ENCODE measurements at regions not wholly inside any gene's neighbourhood (a gene's known extent, or its start where the extent isn't known, plus 50 kb on each side); places are given as distances from the start of the nearest gene placed in this dataset.

DNA sequence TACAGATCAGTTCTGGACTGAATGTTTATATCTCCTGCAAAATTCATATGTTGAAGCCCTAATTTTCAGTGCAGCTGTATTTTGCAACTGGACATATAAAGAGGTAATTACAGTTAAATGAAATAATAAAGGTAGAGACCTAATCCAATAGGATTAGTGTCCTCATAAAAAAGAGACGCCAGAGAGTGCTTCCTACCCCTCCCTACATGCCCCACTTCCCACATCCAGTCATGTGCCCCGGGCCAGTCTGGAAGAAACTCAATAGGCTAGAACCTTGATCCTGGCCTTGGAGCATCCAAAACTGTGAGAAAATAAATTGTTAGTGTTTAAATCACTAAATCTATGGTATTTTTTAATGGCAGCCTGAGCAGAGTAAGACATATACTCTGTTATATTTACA is 172.3 kb downstream of the ALG10B start:
- Histone ChIP-seq H3K4me1 (ENCODE audit: control insufficient read depth in 2 of 3, insufficient read depth in 2 of 3, low read depth in 1 of 3, low read length in 3 of 3) (no peaks in the 10 kb centered on the region), H3K4me3 (ENCODE audit: low read length in 3 of 3) (no peak overlapping the region), H3K27ac (ENCODE audit: low read depth in 2 of 2, low read length in 2 of 2) (no peak overlapping the region), H3K9me3 (ENCODE audit: control insufficient read depth in 2 of 3, insufficient read depth in 1 of 3, low read length in 3 of 3) (no peaks in the 10 kb centered on the region), H3K9ac (ENCODE audit: low read length in 3 of 3) (no peak overlapping the region), H3K27me3 (ENCODE audit: control insufficient read depth, insufficient read depth, low read length) (no peaks in the 10 kb centered on the region), H3K36me3 (ENCODE audit: control insufficient read depth in 2 of 3, insufficient read depth in 3 of 3, low read length in 3 of 3) (no peaks in the 10 kb centered on the region)
- intact Hi-C loops (cut with DNase I) = no loop called here
- TF ChIP-seq, protein P1, sequence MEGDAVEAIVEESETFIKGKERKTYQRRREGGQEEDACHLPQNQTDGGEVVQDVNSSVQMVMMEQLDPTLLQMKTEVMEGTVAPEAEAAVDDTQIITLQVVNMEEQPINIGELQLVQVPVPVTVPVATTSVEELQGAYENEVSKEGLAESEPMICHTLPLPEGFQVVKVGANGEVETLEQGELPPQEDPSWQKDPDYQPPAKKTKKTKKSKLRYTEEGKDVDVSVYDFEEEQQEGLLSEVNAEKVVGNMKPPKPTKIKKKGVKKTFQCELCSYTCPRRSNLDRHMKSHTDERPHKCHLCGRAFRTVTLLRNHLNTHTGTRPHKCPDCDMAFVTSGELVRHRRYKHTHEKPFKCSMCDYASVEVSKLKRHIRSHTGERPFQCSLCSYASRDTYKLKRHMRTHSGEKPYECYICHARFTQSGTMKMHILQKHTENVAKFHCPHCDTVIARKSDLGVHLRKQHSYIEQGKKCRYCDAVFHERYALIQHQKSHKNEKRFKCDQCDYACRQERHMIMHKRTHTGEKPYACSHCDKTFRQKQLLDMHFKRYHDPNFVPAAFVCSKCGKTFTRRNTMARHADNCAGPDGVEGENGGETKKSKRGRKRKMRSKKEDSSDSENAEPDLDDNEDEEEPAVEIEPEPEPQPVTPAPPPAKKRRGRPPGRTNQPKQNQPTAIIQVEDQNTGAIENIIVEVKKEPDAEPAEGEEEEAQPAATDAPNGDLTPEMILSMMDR (IDR thresholded peaks at IDR 0.05; ENCODE audit: borderline replicate concordance, extremely low read depth, insufficient read depth) = no peak
- DNase-seq = no peak
- no peak for FAIRE-seq

DNA sequence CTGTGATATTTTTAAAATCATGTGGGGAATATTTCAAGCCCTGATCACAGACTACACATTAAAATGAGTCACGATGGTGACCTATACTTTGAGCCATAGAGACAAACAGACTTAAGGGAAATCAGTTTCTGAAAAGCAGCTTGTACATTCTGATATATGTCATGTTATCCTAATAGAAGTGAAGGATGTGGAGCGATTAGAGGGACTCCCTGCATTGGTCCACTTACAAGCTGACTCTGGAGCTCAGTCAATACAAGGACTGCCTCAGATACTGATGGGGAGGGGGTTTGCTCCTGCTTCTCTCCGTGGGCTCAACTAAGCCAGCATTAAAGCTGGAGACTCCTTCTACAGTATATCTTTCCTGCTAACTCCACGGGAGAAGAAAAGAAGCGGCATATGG is 173.5 kb downstream of the ALG10B start:
- TF ChIP-seq, protein P1 (IDR thresholded peaks at IDR 0.05; ENCODE audit: borderline replicate concordance, extremely low read depth, insufficient read depth) = no peak
- Histone ChIP-seq H3K36me3 (ENCODE audit: control insufficient read depth in 2 of 3, insufficient read depth in 3 of 3, low read length in 3 of 3) (no peaks in the 10 kb centered on the region), H3K4me1 (ENCODE audit: control insufficient read depth in 2 of 3, insufficient read depth in 2 of 3, low read depth in 1 of 3, low read length in 3 of 3) (no peaks in the 10 kb centered on the region), H3K4me3 (ENCODE audit: low read length in 3 of 3) (no peak overlapping the region), H3K9ac (ENCODE audit: low read length in 3 of 3) (no peak overlapping the region), H3K27me3 (ENCODE audit: control insufficient read depth, insufficient read depth, low read length) (no peaks in the 10 kb centered on the region), H3K27ac (ENCODE audit: low read depth in 2 of 2, low read length in 2 of 2) (no peak overlapping the region), H3K9me3 (ENCODE audit: control insufficient read depth in 2 of 3, insufficient read depth in 1 of 3, low read length in 3 of 3) (no peaks in the 10 kb centered on the region)
- no peak for FAIRE-seq
- intact Hi-C loops (cut with DNase I) = no loop called here
- DNase-seq = no peak

DNA sequence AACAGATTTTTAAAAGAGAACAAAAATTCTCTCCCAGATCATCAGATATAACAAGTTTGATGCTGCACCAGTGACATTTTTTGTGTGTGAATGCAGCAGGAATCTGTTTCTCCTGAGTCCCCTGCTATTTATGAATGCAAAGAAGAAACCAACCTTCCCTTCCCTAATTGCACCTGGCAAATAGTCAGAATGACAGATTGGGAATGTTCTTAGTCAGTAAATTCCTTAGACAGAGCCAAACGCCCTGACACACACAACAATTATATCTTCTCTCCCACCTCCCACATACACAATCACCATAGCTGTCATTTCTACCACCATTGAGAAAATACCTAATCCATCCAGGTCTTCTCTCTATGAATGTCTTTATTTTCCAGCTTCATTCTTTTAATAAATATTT is 174.4 kb downstream of the ALG10B start:
- intact Hi-C loops (cut with DNase I) = no loop called here
- Histone ChIP-seq H3K4me1 (ENCODE audit: control insufficient read depth in 2 of 3, insufficient read depth in 2 of 3, low read depth in 1 of 3, low read length in 3 of 3) (no peaks in the 10 kb centered on the region), H3K36me3 (ENCODE audit: control insufficient read depth in 2 of 3, insufficient read depth in 3 of 3, low read length in 3 of 3) (no peaks in the 10 kb centered on the region), H3K27me3 (ENCODE audit: control insufficient read depth, insufficient read depth, low read length) (no peaks in the 10 kb centered on the region), H3K9ac (ENCODE audit: low read length in 3 of 3) (no peak overlapping the region), H3K4me3 (ENCODE audit: low read length in 3 of 3) (no peak overlapping the region), H3K27ac (ENCODE audit: low read depth in 2 of 2, low read length in 2 of 2) (no peak overlapping the region), H3K9me3 (ENCODE audit: control insufficient read depth in 2 of 3, insufficient read depth in 1 of 3, low read length in 3 of 3) (no peaks in the 10 kb centered on the region)
- peak in 1 of 5 donors; percentile 8 for DNase-seq
- TF ChIP-seq, protein P1 (IDR thresholded peaks at IDR 0.05; ENCODE audit: borderline replicate concordance, extremely low read depth, insufficient read depth) = no peak
- FAIRE-seq = no peak

DNA sequence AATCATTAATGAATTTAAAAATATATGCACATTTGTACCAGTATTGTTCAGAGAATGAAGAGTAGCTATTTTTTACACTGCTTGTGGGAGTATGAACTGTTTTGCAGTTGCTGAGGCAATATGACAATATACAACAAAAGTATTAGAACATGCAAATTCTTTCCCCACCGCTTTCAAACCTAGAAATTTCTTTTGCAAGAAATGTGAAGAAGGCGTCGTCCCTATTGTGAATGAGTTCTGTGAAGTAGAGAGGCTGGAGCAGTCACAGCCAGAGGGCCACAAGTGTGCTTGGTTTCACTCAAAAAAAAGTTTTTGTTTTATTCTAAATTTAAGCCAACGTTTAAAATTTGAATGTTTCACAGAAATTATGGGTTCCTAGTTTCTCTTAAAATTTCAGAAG is 184.9 kb downstream of the ALG10B start:
- FAIRE-seq = no peak
- Histone ChIP-seq H3K4me1 (ENCODE audit: control insufficient read depth in 2 of 3, insufficient read depth in 2 of 3, low read depth in 1 of 3, low read length in 3 of 3) (no peaks in the 10 kb centered on the region), H3K27me3 (ENCODE audit: control insufficient read depth, insufficient read depth, low read length) (no peaks in the 10 kb centered on the region), H3K27ac (ENCODE audit: low read depth in 2 of 2, low read length in 2 of 2) (no peak overlapping the region), H3K9ac (ENCODE audit: low read length in 3 of 3) (no peak overlapping the region), H3K4me3 (ENCODE audit: low read length in 3 of 3) (no peak overlapping the region), H3K9me3 (ENCODE audit: control insufficient read depth in 2 of 3, insufficient read depth in 1 of 3, low read length in 3 of 3) (peaks cover 0 to 10% (median 0%) of the 10 kb centered on the region in 3 donors), H3K36me3 (ENCODE audit: control insufficient read depth in 2 of 3, insufficient read depth in 3 of 3, low read length in 3 of 3) (no peaks in the 10 kb centered on the region)
- TF ChIP-seq, protein P1 (IDR thresholded peaks at IDR 0.05; ENCODE audit: borderline replicate concordance, extremely low read depth, insufficient read depth) = no peak
- no peak for DNase-seq
- intact Hi-C loops (cut with DNase I) = no loop called here
